Osteocyte (in vitro differentiated cells): ENCODE measurements at regions not wholly inside any gene's neighbourhood (a gene's known extent, or its start where the extent isn't known, plus 50 kb on each side); places are given as distances from the start of the nearest gene placed in this dataset.

Experiments used
- DNase-seq: peaks from one replicate; pipeline ENCODE4 v3.0.0; 2021; ENCODE audit warnings: mixed read lengths; ENCODE audit not compliant: unreplicated experiment; ENCODE audit errors: extremely low spot score
- H3K27ac Mint-ChIP-seq: one replicate; pipeline ENCODE4 v1.8.0; 2021; ENCODE audit warnings: mild to moderate bottlenecking, mixed read lengths; ENCODE audit not compliant: unreplicated experiment
- H3K27me3 Mint-ChIP-seq: one replicate; pipeline ENCODE4 v1.8.0; 2021; ENCODE audit warnings: mixed read lengths; ENCODE audit not compliant: unreplicated experiment
- H3K36me3 Mint-ChIP-seq: one replicate; pipeline ENCODE4 v1.8.0; 2021; ENCODE audit warnings: mixed read lengths; ENCODE audit not compliant: unreplicated experiment
- H3K4me1 Mint-ChIP-seq: one replicate; pipeline ENCODE4 v1.8.0; 2021; ENCODE audit warnings: mixed read lengths; ENCODE audit not compliant: unreplicated experiment
- H3K4me3 Mint-ChIP-seq: one replicate; pipeline ENCODE4 v1.8.0; 2021; ENCODE audit warnings: mild to moderate bottlenecking, moderate library complexity, mixed read lengths; ENCODE audit not compliant: unreplicated experiment
- H3K9me3 Mint-ChIP-seq: one replicate; pipeline ENCODE4 v1.8.0; 2021; ENCODE audit warnings: mixed read lengths; ENCODE audit not compliant: unreplicated experiment
- TF ChIP-seq, protein P1 (sequence below): fragments of 200-600 bp; sonication (generic); IDR thresholded peaks from 2 replicates; pipeline ENCODE4 v1.5.0; 2021; ENCODE audit warnings: antibody characterized with exemption, mild to moderate bottlenecking, moderate library complexity

DNA sequence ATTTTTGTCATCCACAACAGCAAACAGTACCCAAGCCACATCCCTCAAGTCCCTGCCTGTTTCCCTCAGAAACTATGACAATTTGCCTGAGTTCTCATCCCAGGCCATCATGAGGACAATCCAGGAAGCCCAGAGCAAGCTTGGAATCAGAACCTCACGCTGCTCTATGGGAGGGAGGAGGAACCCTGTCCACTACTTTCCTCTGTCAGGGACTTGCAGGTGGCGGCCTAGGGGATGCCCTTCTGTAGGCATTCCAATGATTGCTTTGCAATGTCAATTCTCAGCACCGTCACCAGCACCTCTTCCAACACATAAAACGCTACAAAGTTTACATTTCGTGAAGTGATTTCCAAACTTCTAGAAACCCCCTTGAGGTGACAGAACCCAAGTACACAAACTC is 170.4 kb upstream of the FSTL4 start:
- DNase-seq, result peak; percentile 56
- Mint-ChIP-seq H3K36me3 (no peaks in the 10 kb centered on the region), H3K27me3 (peaks cover 4% of the 10 kb centered on the region), H3K9me3 (no peaks in the 10 kb centered on the region), H3K4me1 (no peaks in the 10 kb centered on the region), H3K4me3 (no peak overlapping the region), H3K27ac (no peak overlapping the region)
- TF ChIP-seq, protein P1, sequence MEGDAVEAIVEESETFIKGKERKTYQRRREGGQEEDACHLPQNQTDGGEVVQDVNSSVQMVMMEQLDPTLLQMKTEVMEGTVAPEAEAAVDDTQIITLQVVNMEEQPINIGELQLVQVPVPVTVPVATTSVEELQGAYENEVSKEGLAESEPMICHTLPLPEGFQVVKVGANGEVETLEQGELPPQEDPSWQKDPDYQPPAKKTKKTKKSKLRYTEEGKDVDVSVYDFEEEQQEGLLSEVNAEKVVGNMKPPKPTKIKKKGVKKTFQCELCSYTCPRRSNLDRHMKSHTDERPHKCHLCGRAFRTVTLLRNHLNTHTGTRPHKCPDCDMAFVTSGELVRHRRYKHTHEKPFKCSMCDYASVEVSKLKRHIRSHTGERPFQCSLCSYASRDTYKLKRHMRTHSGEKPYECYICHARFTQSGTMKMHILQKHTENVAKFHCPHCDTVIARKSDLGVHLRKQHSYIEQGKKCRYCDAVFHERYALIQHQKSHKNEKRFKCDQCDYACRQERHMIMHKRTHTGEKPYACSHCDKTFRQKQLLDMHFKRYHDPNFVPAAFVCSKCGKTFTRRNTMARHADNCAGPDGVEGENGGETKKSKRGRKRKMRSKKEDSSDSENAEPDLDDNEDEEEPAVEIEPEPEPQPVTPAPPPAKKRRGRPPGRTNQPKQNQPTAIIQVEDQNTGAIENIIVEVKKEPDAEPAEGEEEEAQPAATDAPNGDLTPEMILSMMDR, result no peak

DNA sequence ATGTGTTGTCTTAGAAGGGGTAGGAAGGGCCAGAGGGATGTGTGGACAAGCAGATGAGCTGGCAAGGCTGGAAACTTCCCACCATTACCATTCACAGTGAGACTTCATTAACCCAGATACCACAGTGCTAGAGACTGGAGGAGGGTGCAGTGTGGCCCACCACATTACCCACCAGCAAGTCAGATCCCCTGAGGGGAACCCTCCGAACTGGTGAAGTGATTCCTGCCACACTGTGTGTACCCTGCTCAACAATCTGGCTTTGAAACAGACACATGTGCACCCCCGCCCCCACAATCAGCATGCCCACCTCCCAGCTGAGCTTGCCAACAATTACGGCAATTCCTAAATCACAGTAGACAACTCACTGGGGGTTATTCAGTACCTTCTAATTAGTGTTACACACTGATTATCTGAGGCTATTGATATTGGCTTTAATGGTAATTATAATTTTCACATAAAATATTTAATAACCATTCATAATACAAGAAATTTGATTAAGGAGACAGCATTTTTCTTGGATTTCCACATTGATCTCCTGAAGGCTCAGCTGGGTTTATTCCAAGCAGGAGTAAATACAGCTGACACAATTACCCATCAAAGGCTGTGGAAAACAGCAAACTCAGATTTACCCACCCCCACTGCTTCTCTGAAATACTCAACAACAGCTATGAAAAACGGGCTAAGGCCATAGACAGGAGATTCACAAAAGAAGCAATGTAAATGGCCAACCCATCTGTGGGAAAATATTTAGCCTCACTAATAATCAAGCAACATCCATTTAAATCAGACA is 169.3 kb upstream of the FSTL4 start:
- H3K9me3 Mint-ChIP-seq, result no peaks in the 10 kb centered on the region
- no peak overlapping the region for H3K4me3 Mint-ChIP-seq
- H3K4me1 Mint-ChIP-seq, result no peaks in the 10 kb centered on the region
- H3K27ac Mint-ChIP-seq, result no peak overlapping the region
- peak; percentile 75 for DNase-seq
- TF ChIP-seq, protein P1, result no peak
- no peaks in the 10 kb centered on the region for H3K36me3 Mint-ChIP-seq
- peaks cover 4% of the 10 kb centered on the region for H3K27me3 Mint-ChIP-seq

DNA sequence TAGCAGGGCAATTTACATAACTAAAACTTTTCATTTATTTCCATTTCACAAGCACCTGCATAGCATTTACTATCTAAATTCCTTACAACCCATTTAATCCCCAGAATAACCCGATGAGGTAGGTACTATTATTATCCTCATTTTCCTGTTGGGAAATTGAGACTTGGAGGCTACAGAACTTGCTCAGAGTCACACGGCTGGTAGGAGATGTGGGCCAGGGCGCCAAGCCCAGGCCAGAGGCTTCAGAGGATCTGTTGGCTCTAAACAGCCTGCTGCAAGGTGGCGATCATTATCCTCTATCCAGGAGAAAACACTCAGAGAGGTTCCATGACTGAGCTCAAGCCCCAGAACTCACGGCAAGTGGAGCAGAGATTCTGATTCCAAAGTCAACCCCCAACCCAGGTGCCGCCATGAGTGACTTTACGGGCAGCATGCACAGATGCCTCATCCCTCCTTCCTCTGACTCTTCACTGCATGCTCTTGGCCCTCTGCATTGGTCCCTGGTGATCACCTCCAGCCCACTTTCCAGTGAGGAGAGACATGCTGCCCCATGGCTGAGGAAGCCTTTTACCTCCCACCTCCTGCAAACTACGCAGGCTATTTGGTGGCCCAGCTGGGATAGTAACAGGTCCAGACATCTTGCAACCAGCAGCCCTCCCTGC is 168.4 kb upstream of the FSTL4 start:
- peak; percentile 80 for DNase-seq
- Mint-ChIP-seq H3K4me3 (no peak overlapping the region), H3K9me3 (no peaks in the 10 kb centered on the region), H3K4me1 (no peaks in the 10 kb centered on the region), H3K27me3 (peaks cover 8% of the 10 kb centered on the region), H3K27ac (no peak overlapping the region), H3K36me3 (no peaks in the 10 kb centered on the region)
- TF ChIP-seq, protein P1, result no peak

DNA sequence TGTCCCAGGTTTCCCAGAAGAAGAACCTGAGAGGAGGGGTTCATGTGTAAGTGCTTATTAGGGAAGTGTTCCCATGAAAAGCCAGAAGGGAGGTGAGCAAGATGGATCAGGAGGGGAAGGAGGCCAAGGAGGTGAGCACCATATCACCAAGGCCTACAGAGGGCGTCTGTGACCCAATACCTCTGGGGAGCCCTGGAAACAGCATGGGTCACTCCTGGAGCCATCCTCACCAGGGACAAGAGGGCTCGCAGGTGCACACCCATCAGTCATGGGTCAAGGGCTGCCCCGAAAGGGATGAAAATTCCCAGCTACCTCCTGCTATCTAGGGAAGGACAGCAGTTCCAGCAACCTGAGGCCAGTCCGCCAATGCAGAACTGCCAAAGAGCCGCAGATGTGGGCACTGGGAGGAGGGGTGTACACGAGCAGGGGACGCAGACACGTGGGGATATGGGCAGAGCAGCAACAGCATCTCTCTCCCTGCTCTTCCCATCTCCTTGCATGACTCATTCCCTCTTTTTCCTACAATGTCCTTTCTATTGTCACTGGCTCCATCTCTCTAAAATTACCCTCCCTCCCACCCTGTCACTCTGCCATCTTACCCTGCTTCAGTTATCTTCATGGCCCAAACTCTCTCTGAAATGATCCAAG is 167.6 kb upstream of the FSTL4 start:
- no peak overlapping the region for H3K27ac Mint-ChIP-seq

More for the DNA sequence above, 167.6 kb upstream of the FSTL4 start:
- Mint-ChIP-seq H3K9me3 (no peaks in the 10 kb centered on the region), H3K36me3 (no peaks in the 10 kb centered on the region), H3K27me3 (peaks cover 8% of the 10 kb centered on the region), H3K4me1 (no peaks in the 10 kb centered on the region), H3K4me3 (no peak overlapping the region)
- TF ChIP-seq, protein P1, result no peak
- DNase-seq, result peak; percentile 76
